K562 (cell line): ENCODE measurements at regions not wholly inside any gene's neighbourhood (a gene's known extent, or its start where the extent isn't known, plus 50 kb on each side); places are given as distances from the start of the nearest gene placed in this dataset.
"Not testable (repeated sequence)": the region's sequence is repeated elsewhere in the genome, so short reads cannot be mapped to it uniquely, and the experiment has no call there.

Experiments used
- ATAC-seq: fragments of 200-7000 bp; cut with Tn5 transposase; 3 replicates; pipeline ENCODE4 v1.9.1; 2020; ENCODE audit warnings: moderate library complexity
- BruUV-seq: library from RNA; stranded (reverse); fragments of 400-500 nt; replicated peaks from 2 replicates; lab custom pipeline; 2021; lab: Mats Ljungman, UMichigan
- CTCF ChIA-PET: fragments of 300-600 bp; formaldehyde crosslinking; extraction: SDS; loops from one replicate; lab custom pipeline; 2021; ENCODE audit warnings: low intra/inter-chr PET ratio; lab: Yijun Ruan, JAX
- POLR2A ChIA-PET: fragments of 300-600, 350-650 bp; sonication (Branson Sonifier 250); formaldehyde crosslinking; extraction: SDS; loops from one replicate; lab custom pipeline; 2021; ENCODE audit warnings: antibody characterized with exemption, inconsistent platforms; lab: Yijun Ruan, JAX
- DNase-seq, 4 experiments: peaks; one replicate each; pipeline versions ENCODE4 v3.0.0 to v3.0.0-alpha.2; 2011 to 2018; ENCODE audit warnings: low spot score in 3 of 4, mixed read lengths in 3 of 4; ENCODE audit errors: extremely low read depth in 1 of 4
- FAIRE-seq: peaks from 2 replicates; lab custom pipeline; 2011; peaks lifted over from hg19 to GRCh38; lab: Jason Lieb, UNC
- H2AFZ ChIP-seq: 2 replicates; pipeline ENCODE4 v1.6.0; 2011; ENCODE audit warnings: low read depth, low read length, control low read depth, inconsistent platforms
- H3K27ac ChIP-seq: fragments of 200-600 bp; 3 replicates; pipeline ENCODE4 v1.8.0; 2011; ENCODE audit warnings: low read depth, mild to moderate bottlenecking, control low read depth, inconsistent platforms, low read length, moderate library complexity, mixed read lengths; ENCODE audit errors: extremely low read depth
- H3K27me3 ChIP-seq, 2 experiments: fragments of 300-600 bp in 1 of 2; 2 replicates in 1 of 2; 3 replicates in 1 of 2; pipeline versions ENCODE4 v1.6.0 to v1.8.0; 2011; ENCODE audit warnings: inconsistent platforms in 2 of 2, low read length in 2 of 2, mild to moderate bottlenecking in 1 of 2, mixed read lengths in 1 of 2, moderate library complexity in 1 of 2; ENCODE audit not compliant: control insufficient read depth in 2 of 2, insufficient read depth in 2 of 2
- H3K36me3 ChIP-seq: fragments of 300-600 bp; 3 replicates; pipeline ENCODE4 v1.8.0; 2011; ENCODE audit warnings: mild to moderate bottlenecking, low read length, inconsistent platforms; ENCODE audit not compliant: control insufficient read depth, insufficient read depth
- H3K4me1 ChIP-seq, 2 experiments: fragments of 200-600 bp in 1 of 2; replicated peaks in 1 of 2; 2 replicates in 1 of 2; 3 replicates in 1 of 2; pipeline versions ENCODE4 v1.5.1 to v1.8.0; 2011; ENCODE audit warnings: inconsistent platforms in 2 of 2, low read length in 2 of 2, mild to moderate bottlenecking in 1 of 2, mixed read lengths in 1 of 2, moderate library complexity in 1 of 2; ENCODE audit not compliant: control insufficient read depth in 2 of 2, insufficient read depth in 2 of 2
- H3K4me2 ChIP-seq: 2 replicates; pipeline ENCODE4 v1.6.1; 2011; ENCODE audit warnings: low read length, control low read depth, inconsistent platforms, mixed read lengths; ENCODE audit not compliant: insufficient read depth
- H3K4me3 ChIP-seq: fragments of 200-600 bp; sonication (generic), shearing (Covaris generic); 2 replicates; pipeline ENCODE4 v1.5.1; 2016; ENCODE audit warnings: control low read depth, inconsistent platforms
- H3K79me2 ChIP-seq: fragments of 200-600 bp; 3 replicates; pipeline ENCODE4 v1.8.0; 2011; ENCODE audit warnings: low read length, inconsistent platforms; ENCODE audit not compliant: control insufficient read depth, insufficient read depth
- H3K9ac ChIP-seq, 2 experiments: 2 replicates each; pipeline versions ENCODE4 v1.6.0 to v1.6.1; 2011; ENCODE audit warnings: low read depth in 2 of 2, low read length in 2 of 2, control low read depth in 1 of 2, inconsistent platforms in 1 of 2, mild to moderate bottlenecking in 1 of 2, mixed read lengths in 1 of 2; ENCODE audit not compliant: insufficient read depth in 1 of 2
- H3K9me1 ChIP-seq: one replicate; pipeline ENCODE4 v1.6.0; 2011; ENCODE audit warnings: inconsistent platforms, mild to moderate bottlenecking, low read length, moderate library complexity; ENCODE audit not compliant: control insufficient read depth, insufficient read depth
- H3K9me3 ChIP-seq: replicated peaks from 2 replicates; pipeline ENCODE4 v1.5.1; 2011; ENCODE audit warnings: low read depth, low read length, inconsistent platforms; ENCODE audit not compliant: control insufficient read depth, insufficient read depth
- H4K20me1 ChIP-seq: replicated peaks from 2 replicates; pipeline ENCODE4 v1.6.1; 2011; ENCODE audit warnings: low read length, inconsistent platforms, mixed read lengths; ENCODE audit not compliant: control insufficient read depth, insufficient read depth
- DLX4 ChIP-seq: fragments of 250-450 bp; sonication (Bioruptor Pico); IDR thresholded peaks from 2 replicates; pipeline ENCODE4 v1.6.1; 2021; ENCODE audit warnings: mild to moderate bottlenecking
- NFE2 ChIP-seq: IDR thresholded peaks from 2 replicates; pipeline ENCODE4 v1.6.1; 2014; ENCODE audit warnings: antibody characterized with exemption, low read depth
- REST ChIP-seq, 2 experiments: fragments of 450-650 bp; formaldehyde crosslinking in 1 of 2; IDR thresholded peaks; 2 replicates each; pipeline versions ENCODE4 v1.4.0 to v1.6.1; 2014 to 2020; ENCODE audit warnings: mild to moderate bottlenecking in 2 of 2, borderline replicate concordance in 1 of 2, low read depth in 1 of 2
- SMARCE1 ChIP-seq: fragments of 450-650 bp; IDR thresholded peaks from 2 replicates; pipeline ENCODE4 v1.7.1; 2016; ENCODE audit warnings: mild to moderate bottlenecking
- WGBS: fragments of 100-300 bp; shearing (Covaris generic); methylation state at CpG from one replicate; pipeline ENCODE4 v1.1.6; 2016; ENCODE audit warnings: low coverage, mixed read lengths; ENCODE audit not compliant: insufficient coverage; ENCODE audit errors: missing lambda C conversion rate; 5-methylcytosine and 5-hydroxymethylcytosine counted together
- in situ Hi-C: fragments of 300-500 bp; cut with MboI; formaldehyde crosslinking; loops from 4 replicates; pipeline ENCODE4 v1.15.0; 2018; ENCODE audit warnings: inconsistent platforms, mixed read lengths
- intact Hi-C: fragments of 100-400 bp; cut with micrococcal nuclease; formaldehyde crosslinking; loops from 2 replicates; pipeline ENCODE4 v1.14.2; 2022

GRCh38 chr3:75254685-75255084 is 409.4 kb upstream of the FRG2C start:
- no peaks in the 10 kb centered on the region for H3K9me3 ChIP-seq
- H2AFZ ChIP-seq, result no peak overlapping the region
- ATAC-seq, result no peak
- no peak for TF ChIP-seq SMARCE1
- TF ChIP-seq NFE2, result no peak
- no peak for TF ChIP-seq DLX4 (CRISPR knock-in tag)
- intact Hi-C loops (no loop called here), in situ Hi-C loops (no loop called here)
- H4K20me1 ChIP-seq, result no peaks in the 10 kb centered on the region
- ChIA-PET CTCF (no interaction called here), POLR2A (no interaction called here)
- WGBS, result 0% methylated on average over 3 of the region's 3 CpGs
- no peaks in the 10 kb centered on the region for H3K27me3 ChIP-seq
- no peak overlapping the region for H3K4me2 ChIP-seq
- H3K9ac ChIP-seq, result no peak overlapping the region
- no peak overlapping the region for H3K27ac ChIP-seq
- H3K79me2 ChIP-seq, result no peaks in the 10 kb centered on the region
- no TSS peak for BruUV-seq
- H3K4me1 ChIP-seq, result no peaks in the 10 kb centered on the region
- no peak for DNase-seq
- FAIRE-seq, result no peak
- H3K9me1 ChIP-seq, result no peaks in the 10 kb centered on the region
- H3K36me3 ChIP-seq, result no peaks in the 10 kb centered on the region
- no peak overlapping the region for H3K4me3 ChIP-seq

- CTCF ChIA-PET, result interaction anchor here (0.6 kb wide), 1 partner anchor 1264 kb away, joined by 3 read pairs; no protein-coding TSS in a partner anchor
- in situ Hi-C loops; H4K20me1 ChIP-seq; H3K4me2 ChIP-seq; H2AFZ ChIP-seq; H3K36me3 ChIP-seq; H3K27ac ChIP-seq; H3K9me3 ChIP-seq; H3K27me3 ChIP-seq; intact Hi-C loops; H3K4me3 ChIP-seq; H3K9ac ChIP-seq; POLR2A ChIA-PET; H3K9me1 ChIP-seq; BruUV-seq; H3K79me2 ChIP-seq; H3K4me1 ChIP-seq; TF ChIP-seq REST (CRISPR knock-in tag; IDR thresholded peaks at IDR 0.05; ENCODE audit: low read depth): not testable (repeated sequence)
- 0 out of 3 replicates have a peak, but pooled peaks have one; percentile 57 for ATAC-seq
- DNase-seq, result peak in 2 of 4 experiments; percentile 3 to 4
- 2% methylated on average over 5 of the region's 5 CpGs for WGBS
- FAIRE-seq, result peak; percentile 67
- TF ChIP-seq REST (IDR thresholded peaks at IDR 0.05; ENCODE audit: borderline replicate concordance), result peak; percentile 26; the same call in 1 of the 2 replicates
Measured at GRCh38 chr3:75258825-75259683, 405.1 kb upstream of the FRG2C start.
